Cardiac muscle cell (in vitro differentiated cells and primary cell): ENCODE measurements at regions not wholly inside any gene's neighbourhood (a gene's known extent, or its start where the extent isn't known, plus 50 kb on each side); places are given as distances from the start of the nearest gene placed in this dataset.

ENCODE experiments used
- DNase-seq, 2 donors: peaks; one replicate each; pipeline versions ENCODE4 v3.0.0 to v3.0.0-alpha.2; 2010 to 2017; ENCODE audit warnings: low read depth in 1 of 2, low spot score in 1 of 2
- H3K27ac ChIP-seq: fragments of 200-600 bp; sonication (generic); 2 replicates; pipeline ENCODE4 v1.5.1; 2016
- H3K27me3 ChIP-seq: fragments of 200-600 bp; sonication (generic); 2 replicates; pipeline ENCODE4 v1.6.0; 2016; ENCODE audit warnings: control low read depth
- H3K36me3 ChIP-seq: fragments of 200-600 bp; sonication (generic); 2 replicates; pipeline ENCODE4 v1.5.1; 2016; ENCODE audit warnings: control low read depth
- H3K4me1 ChIP-seq: fragments of 200-600 bp; sonication (generic); 2 replicates; pipeline ENCODE4 v1.8.1; 2017; ENCODE audit warnings: low read depth, mild to moderate bottlenecking, mixed run types
- H3K4me3 ChIP-seq: fragments of 200-600 bp; sonication (generic); 2 replicates; pipeline ENCODE4 v1.5.1; 2016; ENCODE audit warnings: mild to moderate bottlenecking
- H3K9me3 ChIP-seq: fragments of 200-600 bp; sonication (generic); 2 replicates; pipeline ENCODE4 v1.5.1; 2017; ENCODE audit warnings: low read depth, mild to moderate bottlenecking, control low read depth
- TF ChIP-seq, protein P1 (sequence below): IDR thresholded peaks from 2 replicates; pipeline ENCODE4 v1.5.1; 2012; ENCODE audit warnings: low read depth, mild to moderate bottlenecking, low read length

DNA sequence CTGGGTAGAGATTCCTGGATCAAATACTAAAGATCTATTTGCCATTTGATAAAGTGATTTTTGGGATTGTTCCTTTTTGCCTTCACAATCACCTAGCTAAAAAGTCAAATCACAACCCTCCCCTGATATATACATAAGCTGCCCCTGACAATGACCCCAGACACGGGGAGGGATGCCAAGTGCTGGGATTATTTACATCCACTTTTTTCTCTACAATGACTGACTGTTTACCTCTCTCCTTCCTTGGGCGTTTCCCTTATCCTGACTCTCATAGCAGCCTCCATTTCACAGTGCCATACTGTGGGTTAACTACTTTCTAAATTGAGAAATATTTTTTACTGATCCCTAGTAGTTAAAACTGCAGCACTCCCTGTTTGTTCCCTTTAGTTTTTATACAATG lies 150.8 kb upstream of the TMEM170B start:
- peaks cover 6% of the 10 kb centered on the region for H3K27me3 ChIP-seq
- no peak overlapping the region for H3K27ac ChIP-seq
- H3K4me1 ChIP-seq: no peaks in the 10 kb centered on the region
- H3K36me3 ChIP-seq: no peaks in the 10 kb centered on the region
- no peaks in the 10 kb centered on the region for H3K9me3 ChIP-seq
- TF ChIP-seq, protein P1, sequence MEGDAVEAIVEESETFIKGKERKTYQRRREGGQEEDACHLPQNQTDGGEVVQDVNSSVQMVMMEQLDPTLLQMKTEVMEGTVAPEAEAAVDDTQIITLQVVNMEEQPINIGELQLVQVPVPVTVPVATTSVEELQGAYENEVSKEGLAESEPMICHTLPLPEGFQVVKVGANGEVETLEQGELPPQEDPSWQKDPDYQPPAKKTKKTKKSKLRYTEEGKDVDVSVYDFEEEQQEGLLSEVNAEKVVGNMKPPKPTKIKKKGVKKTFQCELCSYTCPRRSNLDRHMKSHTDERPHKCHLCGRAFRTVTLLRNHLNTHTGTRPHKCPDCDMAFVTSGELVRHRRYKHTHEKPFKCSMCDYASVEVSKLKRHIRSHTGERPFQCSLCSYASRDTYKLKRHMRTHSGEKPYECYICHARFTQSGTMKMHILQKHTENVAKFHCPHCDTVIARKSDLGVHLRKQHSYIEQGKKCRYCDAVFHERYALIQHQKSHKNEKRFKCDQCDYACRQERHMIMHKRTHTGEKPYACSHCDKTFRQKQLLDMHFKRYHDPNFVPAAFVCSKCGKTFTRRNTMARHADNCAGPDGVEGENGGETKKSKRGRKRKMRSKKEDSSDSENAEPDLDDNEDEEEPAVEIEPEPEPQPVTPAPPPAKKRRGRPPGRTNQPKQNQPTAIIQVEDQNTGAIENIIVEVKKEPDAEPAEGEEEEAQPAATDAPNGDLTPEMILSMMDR: no peak
- no peak for DNase-seq
- no peak overlapping the region for H3K4me3 ChIP-seq

DNA sequence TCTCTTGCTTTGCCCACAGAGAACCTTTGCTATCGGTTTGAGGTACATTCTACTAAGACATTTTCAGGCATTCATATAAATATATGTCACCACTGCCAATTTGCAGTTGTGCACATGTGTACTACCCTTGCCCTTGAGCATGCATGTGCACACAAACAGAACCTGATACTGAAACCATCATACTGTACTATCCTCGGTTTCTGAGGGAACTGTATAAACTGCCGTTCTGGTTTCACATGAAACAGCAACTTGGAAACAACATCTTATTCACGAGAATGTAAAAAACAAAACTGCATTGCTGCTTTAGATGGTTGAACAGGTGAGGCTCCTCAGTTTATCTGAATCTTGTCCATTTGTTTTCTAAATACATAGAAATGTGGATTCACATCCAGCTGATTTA lies 151.2 kb upstream of the TMEM170B start:
- Histone ChIP-seq H3K36me3 (no peaks in the 10 kb centered on the region), H3K4me1 (no peaks in the 10 kb centered on the region), H3K4me3 (no peak overlapping the region), H3K9me3 (no peaks in the 10 kb centered on the region), H3K27me3 (peaks cover 6% of the 10 kb centered on the region), H3K27ac (no peak overlapping the region)
- DNase-seq: no peak
- TF ChIP-seq, protein P1: no peak

DNA sequence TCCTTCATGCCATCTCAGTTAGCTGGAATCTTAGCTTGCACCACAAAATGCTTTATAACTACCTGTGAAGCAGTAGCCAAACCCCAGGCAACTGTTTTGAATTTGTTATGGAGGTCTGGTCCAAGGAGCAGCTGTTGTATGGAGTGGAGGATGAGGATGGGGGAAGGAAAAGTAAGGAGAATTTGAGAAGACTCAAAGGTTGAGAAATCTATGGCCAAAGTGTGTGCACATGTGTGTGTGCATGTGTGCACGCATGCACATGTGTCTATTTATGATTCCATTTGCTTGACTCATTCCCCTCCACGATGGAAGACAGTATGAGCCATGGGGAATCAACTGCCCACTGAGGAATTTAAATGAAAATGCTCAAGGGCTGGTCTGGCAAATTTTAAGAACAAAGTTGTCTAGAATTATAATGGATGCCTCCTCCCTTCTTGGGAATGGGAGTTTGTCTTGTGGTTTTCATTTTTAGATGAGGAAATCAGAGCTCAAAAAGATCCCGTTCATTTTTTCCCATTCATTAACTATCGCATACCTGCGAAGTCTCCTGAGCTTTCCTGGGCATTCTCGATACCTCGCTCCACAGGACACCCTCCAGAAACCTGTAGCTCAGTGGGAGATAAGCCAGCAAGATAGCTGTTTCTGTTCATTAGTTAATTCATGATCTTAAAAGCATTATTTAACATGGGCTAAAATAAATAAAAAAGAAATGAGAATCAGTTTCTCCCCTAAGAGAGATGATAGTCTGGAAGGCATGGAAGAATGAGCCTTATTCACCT lies 152.3 kb upstream of the NEDD9 start:
- H3K9me3 ChIP-seq: no peaks in the 10 kb centered on the region
- H3K4me3 ChIP-seq: no peak overlapping the region
- no peaks in the 10 kb centered on the region for H3K4me1 ChIP-seq
- TF ChIP-seq, protein P1: no peak
- H3K27me3 ChIP-seq: peaks cover 6% of the 10 kb centered on the region
- H3K36me3 ChIP-seq: no peaks in the 10 kb centered on the region
- H3K27ac ChIP-seq: no peak overlapping the region
- no peak for DNase-seq

DNA sequence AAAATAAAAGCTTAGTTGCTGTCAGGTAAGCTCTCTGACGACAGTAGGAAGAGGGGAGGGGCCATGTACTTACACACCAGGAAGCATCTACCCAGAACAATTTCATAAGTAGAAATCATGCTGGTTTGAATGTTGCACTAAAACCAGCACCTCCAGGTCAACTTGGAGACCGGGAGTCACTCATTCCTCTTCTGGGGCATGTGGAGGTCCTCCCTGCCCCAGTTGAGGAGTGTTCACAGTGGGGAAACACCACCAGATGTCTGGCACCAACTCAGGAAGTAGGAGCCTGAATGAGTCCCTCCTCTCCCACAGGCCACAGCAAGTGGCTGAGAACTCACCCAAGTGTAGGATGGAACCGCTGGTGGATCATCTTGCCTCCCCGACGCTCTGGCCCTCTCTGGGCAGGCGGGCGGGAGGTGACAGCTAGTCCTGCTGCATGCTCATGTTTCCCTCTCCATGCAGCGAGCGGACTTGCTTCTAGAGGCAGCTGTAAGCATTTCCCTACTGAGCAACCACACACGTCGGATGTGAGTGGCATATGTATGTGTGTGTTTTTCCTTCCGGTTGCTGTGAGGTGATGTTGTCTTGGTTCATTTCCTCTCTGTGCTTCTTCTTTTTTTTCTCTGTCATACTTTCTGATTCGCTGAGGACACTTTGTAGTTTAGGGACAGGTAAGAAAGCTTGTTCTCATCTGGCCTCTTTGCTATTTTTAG lies 149.5 kb upstream of the NEDD9 start:
- no peak for DNase-seq
- Histone ChIP-seq H3K4me3 (no peak overlapping the region), H3K36me3 (no peaks in the 10 kb centered on the region)

DNA sequence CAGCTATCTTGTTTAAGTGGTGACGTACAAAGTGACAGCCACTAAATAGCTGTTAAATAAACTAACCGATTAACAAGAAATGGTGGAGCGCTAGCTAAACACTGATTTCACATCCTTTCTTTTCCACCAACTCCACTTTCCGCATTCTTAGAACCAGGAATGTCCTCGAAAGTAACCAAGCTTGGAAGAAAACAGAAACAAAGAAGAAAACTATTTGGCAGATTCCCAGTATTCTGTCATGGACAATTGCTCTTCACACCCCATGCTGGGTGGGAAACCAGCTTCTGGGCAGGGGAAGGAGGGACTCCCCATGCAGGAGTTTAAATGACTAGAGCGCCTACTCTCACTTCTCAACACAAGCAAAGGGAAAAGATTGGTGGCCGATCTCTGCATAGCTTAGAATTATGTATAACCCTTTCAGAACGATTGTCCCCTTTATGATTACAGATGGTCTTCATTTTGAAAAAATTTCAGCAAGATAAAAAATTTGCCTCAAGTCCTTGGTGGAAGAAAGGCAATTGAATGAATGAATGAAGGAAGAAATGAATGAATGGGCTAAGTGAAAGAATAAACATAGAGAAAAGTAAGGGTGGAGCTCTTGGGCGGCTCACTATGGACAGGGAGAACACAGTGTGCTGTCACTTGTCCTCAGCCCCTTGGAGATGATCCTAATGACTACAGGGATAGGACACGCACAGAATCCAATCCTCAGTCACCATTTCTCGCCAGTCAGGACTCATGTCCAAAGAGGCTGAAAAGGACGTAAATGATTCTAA lies 148.7 kb upstream of the NEDD9 start:
- Histone ChIP-seq H3K9me3 (no peaks in the 10 kb centered on the region), H3K27me3 (peaks cover 6% of the 10 kb centered on the region), H3K4me3 (no peak overlapping the region), H3K36me3 (no peaks in the 10 kb centered on the region), H3K4me1 (no peaks in the 10 kb centered on the region), H3K27ac (no peak overlapping the region)
- TF ChIP-seq, protein P1: no peak
- DNase-seq: no peak

More for the DNA sequence above, 149.5 kb upstream of the NEDD9 start:
- Histone ChIP-seq H3K9me3 (no peaks in the 10 kb centered on the region), H3K27ac (no peak overlapping the region), H3K4me1 (no peaks in the 10 kb centered on the region), H3K27me3 (peaks cover 6% of the 10 kb centered on the region)
- TF ChIP-seq, protein P1: no peak
